AG04450 (cell line): ENCODE measurements at regions not wholly inside any gene's neighbourhood (a gene's known extent, or its start where the extent isn't known, plus 50 kb on each side); places are given as distances from the start of the nearest gene placed in this dataset.
A peak's percentile ranks its signal among the peaks of the same experiment; 100 is the strongest.

Experiments used
- CTCF ChIA-PET: fragments of 300-600, 350-600 bp; formaldehyde crosslinking; extraction: SDS; loops from one replicate; lab custom pipeline; 2022; ENCODE audit warnings: antibody characterized with exemption, inconsistent platforms; lab: Charles Lee
- POLR2A ChIA-PET: fragments of 350-600 bp; formaldehyde crosslinking; extraction: SDS; loops from one replicate; lab custom pipeline; 2021; ENCODE audit warnings: antibody characterized with exemption, inconsistent platforms; lab: Yijun Ruan, JAX
- DNase-seq: peaks from one replicate; pipeline ENCODE4 v3.0.0-alpha.2; 2011; ENCODE audit warnings: low read depth, low spot score
- H3K27ac ChIP-seq: one replicate; pipeline ENCODE4 v1.5.1; 2012; ENCODE audit warnings: low read depth, low read length, control low read depth
- H3K27me3 ChIP-seq: one replicate; pipeline ENCODE4 v1.6.0; 2012; ENCODE audit warnings: low read length; ENCODE audit not compliant: control insufficient read depth, insufficient read depth
- H3K4me3 ChIP-seq: 2 replicates; pipeline ENCODE4 v1.5.1; 2011; ENCODE audit warnings: mild to moderate bottlenecking, low read depth, low read length, control low read depth
- H3K9me3 ChIP-seq: 2 replicates; pipeline ENCODE4 v1.5.1; 2012; ENCODE audit warnings: low read length; ENCODE audit not compliant: control insufficient read depth, insufficient read depth
- TF ChIP-seq, protein P1 (sequence below): IDR thresholded peaks from 2 replicates; pipeline ENCODE4 v1.5.1; 2011; ENCODE audit warnings: low read depth, low read length, control low read depth, inconsistent platforms

DNA sequence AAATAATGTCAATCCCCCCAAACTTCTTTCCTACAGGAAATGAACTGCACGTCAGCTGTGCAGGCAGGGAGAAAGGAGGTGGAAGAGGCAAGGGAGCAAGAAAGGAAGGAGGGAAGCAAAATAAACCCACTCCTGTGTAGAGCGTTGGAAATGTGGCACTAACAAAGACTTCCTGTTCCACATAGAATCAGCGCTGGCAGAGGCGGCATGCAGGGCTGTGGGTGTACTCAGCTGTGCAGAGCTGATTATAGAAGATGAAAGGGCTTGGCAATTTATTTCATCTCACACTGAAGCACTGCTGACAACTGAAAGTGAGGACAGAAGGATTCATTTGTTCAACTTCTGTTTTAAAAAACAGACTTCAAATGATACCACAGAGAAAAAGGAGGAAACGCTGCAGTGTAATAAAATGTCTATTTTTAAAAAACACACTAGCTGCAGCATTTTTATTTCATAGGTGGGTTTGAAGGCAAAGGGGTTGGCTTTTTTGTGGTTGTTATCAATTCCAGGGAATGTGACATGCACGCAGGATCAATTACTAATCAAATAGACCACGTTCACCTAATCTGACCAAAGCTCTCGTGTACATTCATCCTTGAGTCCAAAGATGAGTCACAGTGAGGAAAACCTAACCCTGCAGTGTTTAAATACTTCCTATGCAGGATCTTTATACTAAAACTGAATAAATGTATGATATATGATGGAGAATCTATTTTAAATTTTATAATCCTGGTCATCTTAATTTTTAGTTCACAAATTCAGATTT, 583.5 kb downstream of the ZNF608 start:
- H3K27ac ChIP-seq = no peak overlapping the region
- DNase-seq = no peak
- no peaks in the 10 kb centered on the region for H3K9me3 ChIP-seq
- CTCF ChIA-PET = no interaction called here
- H3K4me3 ChIP-seq = peak overlapping the region; percentile 21; the same call in 1 of the 2 replicates
- POLR2A ChIA-PET = no interaction called here
- H3K27me3 ChIP-seq = no peaks in the 10 kb centered on the region
- TF ChIP-seq, protein P1, sequence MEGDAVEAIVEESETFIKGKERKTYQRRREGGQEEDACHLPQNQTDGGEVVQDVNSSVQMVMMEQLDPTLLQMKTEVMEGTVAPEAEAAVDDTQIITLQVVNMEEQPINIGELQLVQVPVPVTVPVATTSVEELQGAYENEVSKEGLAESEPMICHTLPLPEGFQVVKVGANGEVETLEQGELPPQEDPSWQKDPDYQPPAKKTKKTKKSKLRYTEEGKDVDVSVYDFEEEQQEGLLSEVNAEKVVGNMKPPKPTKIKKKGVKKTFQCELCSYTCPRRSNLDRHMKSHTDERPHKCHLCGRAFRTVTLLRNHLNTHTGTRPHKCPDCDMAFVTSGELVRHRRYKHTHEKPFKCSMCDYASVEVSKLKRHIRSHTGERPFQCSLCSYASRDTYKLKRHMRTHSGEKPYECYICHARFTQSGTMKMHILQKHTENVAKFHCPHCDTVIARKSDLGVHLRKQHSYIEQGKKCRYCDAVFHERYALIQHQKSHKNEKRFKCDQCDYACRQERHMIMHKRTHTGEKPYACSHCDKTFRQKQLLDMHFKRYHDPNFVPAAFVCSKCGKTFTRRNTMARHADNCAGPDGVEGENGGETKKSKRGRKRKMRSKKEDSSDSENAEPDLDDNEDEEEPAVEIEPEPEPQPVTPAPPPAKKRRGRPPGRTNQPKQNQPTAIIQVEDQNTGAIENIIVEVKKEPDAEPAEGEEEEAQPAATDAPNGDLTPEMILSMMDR = no peak

DNA sequence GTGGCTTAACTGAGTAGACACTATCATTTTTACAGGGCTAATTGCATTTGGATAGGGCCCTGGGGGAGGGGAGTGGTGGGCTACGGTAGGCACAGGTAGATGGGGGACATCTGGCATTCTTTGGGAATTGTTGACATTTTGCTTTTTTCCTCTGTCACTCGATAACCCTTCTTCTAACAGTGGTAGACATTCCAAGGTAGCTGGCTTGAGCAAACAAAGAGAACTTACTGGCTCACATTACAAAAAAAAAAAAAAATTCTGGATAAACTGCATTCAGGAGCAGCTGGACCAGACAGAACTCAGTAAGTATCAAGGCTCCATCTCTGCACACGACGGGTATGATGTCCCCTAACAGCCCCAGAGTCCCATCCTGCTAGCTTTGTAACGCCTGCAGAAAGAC, 585.2 kb downstream of the ZNF608 start:
- H3K27me3 ChIP-seq = no peaks in the 10 kb centered on the region

DNA sequence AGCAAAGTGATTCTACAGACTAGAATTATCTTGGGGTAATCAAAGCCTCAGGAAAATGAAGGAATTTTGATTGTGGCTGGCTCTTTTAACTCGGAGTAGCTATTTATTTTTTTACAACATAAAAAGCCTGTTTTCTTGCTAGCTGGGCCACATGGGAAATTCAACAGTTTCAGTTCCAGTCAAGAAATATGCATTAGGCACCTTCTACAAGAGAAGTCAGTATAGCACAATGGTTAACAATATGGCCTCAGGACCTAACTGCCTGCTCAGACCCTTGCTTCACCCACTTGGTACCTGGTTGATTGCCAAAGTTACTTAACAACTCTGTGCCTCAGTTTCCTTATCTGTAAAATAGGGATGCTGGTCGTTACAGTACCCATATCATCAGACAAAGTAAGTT, 586.2 kb downstream of the ZNF608 start:
- no peak overlapping the region for H3K27ac ChIP-seq
- DNase-seq = no peak
- H3K4me3 ChIP-seq = no peak overlapping the region
- TF ChIP-seq, protein P1 = no peak
- ChIA-PET POLR2A (no interaction called here), CTCF (no interaction called here)
- peaks cover 4% of the 10 kb centered on the region; the same call in 1 of the 2 replicates for H3K9me3 ChIP-seq
- H3K27me3 ChIP-seq = no peaks in the 10 kb centered on the region

More for the DNA sequence above, 585.2 kb downstream of the ZNF608 start:
- Histone ChIP-seq H3K4me3 (no peak overlapping the region), H3K27ac (no peak overlapping the region), H3K9me3 (no peaks in the 10 kb centered on the region)
- POLR2A ChIA-PET = no interaction called here
- TF ChIP-seq, protein P1 = no peak
- CTCF ChIA-PET = interaction anchor here (0.6 kb wide), 1 partner anchor 587 kb away, joined by 3 read pairs; no protein-coding TSS in a partner anchor
- DNase-seq = no peak

DNA sequence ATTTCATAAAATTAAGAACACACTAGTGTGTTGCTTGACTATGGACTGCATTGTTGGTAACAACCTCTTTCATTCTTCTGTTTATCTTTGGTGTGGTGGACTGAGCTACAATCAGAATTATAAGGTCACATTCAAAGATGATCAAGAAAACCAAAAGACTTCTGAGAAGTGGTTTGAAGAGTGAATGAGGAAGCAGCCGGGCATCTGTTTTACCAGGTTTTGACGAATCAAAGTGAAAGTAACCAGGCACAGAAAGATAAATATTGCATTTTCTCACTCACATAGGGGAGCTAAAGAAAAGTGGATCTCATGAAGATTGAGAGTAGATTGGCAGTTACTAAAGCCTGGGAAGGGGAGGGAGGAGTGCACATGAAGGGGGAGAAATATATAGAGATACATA, 589.1 kb downstream of the ZNF608 start:
- H3K9me3 ChIP-seq = peaks cover 4% of the 10 kb centered on the region; the same call in 1 of the 2 replicates
- CTCF ChIA-PET = no interaction called here
- H3K4me3 ChIP-seq = peak overlapping the region; percentile 21
- H3K27ac ChIP-seq = no peak overlapping the region
- no peak for DNase-seq
- H3K27me3 ChIP-seq = no peaks in the 10 kb centered on the region
- TF ChIP-seq, protein P1 = no peak
- POLR2A ChIA-PET = no interaction called here

DNA sequence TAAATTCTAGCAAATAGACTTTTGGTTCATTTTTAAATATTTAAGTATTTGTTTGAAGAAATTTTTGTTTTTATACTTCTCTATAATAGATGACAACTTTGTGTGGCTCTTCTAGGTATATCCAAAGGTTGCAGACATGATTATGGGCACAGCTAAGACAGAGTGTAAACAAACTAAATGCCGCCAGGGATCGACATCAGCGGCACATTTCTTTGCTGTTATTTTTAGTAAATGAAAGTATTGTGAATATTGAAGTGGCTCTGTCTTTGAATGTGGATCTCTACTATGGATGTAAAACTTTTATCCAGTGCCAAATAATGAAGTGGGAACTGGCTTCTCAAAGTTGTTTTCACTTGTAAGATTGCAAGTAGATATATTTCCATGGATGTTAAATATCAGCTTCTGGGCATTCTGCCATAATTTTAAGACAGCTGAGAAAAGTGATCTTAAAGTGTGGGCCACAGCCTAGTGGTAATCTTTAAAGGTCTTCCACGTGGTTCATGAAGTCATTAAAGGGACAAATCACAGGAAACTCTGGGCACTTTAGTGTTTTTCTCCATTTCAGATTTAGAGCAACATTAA, 589.9 kb downstream of the ZNF608 start:
- peaks cover 4% of the 10 kb centered on the region; the same call in 1 of the 2 replicates for H3K9me3 ChIP-seq
- H3K4me3 ChIP-seq = no peak overlapping the region
- POLR2A ChIA-PET = no interaction called here
- TF ChIP-seq, protein P1 = no peak
- no peaks in the 10 kb centered on the region for H3K27me3 ChIP-seq
- CTCF ChIA-PET = no interaction called here
- H3K27ac ChIP-seq = no peak overlapping the region
- DNase-seq = no peak
